NCI-H82 (cell line): ENCODE measurements at regions not wholly inside any gene's neighbourhood (a gene's known extent, or its start where the extent isn't known, plus 50 kb on each side); places are given as distances from the start of the nearest gene placed in this dataset.
A peak's percentile ranks its signal among the peaks of the same experiment; 100 is the strongest.
"Not testable (repeated sequence)": the region's sequence is repeated elsewhere in the genome, so short reads cannot be mapped to it uniquely, and the experiment has no call there.

Experiments
- DNase-seq: peaks from one replicate; lab custom pipeline; 2025; lab: John Stamatoyannopoulos, UW

DNA sequence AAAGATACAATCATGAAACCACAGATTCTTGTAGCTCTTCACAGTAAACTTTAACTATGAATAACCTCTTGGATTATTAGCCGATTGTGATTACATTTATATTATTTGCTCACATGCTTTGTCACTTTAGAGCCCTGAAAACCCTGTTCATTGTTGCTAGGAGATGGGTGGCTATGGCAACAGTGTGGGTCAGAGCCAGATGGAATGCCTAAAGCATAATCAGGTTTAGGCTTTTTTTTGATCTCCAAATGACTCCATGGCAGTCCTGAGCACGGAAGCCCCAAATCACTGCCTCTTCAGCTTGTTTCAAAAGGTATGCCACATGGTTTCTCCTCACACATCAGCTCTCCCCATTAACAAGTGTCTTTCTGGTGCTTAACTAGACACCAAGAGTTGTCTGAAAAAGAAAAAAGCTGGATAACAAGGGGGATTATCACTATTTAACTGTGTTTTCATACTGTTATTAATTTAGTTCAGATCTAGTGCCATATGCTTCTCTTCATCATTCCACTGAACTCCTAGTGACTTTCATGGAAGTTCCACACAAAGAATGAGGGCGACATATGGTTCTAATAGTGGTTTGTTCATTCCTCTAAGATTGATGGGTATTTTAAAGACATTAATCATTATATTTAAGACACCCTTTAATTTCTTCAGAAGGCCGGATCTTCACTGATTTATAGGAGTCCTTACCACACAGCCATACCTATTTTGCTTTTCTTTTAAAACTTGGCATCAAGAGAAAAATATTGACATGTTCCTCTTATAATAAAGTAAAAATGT is 88.8 kb upstream of the PAM start:
- DNase-seq = peak; percentile 93

DNA sequence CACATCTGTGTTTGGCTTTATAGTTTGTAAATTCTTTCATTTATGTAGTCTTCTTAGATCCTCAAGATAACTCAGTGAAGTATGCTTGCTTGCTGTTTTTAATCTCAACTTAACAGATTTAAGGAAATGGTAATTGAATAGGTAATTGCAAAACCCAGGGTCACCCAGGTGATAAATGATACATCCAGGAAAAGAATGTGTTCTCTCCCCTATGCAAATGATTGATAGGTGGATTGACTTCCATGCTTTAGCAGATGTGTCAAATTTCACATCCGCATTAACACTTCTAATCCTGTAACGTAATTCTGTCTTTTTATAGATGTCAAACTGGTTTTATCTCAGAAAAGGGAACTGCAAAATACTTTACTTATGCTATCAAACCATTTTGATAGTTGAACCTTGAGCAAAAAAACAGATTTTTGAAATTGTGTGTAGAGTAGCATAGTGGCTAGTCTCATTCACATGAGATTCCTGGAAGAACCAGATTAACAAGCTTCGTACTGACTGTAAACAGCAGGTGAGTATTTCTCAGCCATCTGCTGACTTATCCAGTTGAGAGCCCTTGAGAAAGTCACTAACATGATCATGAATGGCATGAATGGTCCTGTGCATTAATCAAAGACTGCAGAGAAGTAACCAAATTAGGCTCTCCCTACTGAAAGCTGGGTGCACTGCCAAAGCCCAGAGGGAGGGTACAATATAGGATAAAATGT is 86.7 kb upstream of the PAM start:
- DNase-seq = peak; percentile 92

DNA sequence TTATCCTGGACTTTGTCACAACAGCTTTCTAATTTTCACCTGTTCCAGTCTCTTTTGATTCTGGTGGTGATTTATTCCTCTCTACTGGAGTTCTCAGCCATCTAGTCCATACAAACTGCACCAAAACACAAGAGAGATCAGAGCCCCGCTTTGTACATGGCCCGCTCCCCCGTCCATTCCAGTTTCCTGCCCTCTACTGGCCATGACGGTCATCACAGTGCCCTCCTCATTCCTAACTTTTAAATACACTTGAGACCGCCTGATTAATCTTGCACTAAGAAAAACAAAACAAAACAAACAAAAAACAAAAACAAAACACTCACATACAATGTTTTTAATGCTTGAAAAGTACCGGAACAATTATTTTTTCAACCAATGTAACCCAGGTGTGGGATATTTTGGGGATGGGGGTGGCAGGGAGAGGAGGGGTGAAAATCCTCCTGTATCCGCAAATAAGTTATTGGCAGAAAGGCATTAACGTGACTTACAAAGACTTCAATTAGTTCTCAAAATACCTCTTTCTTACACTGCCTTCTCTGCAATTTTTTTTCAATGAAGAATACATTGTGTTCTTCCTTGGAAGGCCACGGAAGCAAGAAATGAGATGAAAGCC is 84.8 kb upstream of the PAM start:
- DNase-seq = peak; percentile 52

DNA sequence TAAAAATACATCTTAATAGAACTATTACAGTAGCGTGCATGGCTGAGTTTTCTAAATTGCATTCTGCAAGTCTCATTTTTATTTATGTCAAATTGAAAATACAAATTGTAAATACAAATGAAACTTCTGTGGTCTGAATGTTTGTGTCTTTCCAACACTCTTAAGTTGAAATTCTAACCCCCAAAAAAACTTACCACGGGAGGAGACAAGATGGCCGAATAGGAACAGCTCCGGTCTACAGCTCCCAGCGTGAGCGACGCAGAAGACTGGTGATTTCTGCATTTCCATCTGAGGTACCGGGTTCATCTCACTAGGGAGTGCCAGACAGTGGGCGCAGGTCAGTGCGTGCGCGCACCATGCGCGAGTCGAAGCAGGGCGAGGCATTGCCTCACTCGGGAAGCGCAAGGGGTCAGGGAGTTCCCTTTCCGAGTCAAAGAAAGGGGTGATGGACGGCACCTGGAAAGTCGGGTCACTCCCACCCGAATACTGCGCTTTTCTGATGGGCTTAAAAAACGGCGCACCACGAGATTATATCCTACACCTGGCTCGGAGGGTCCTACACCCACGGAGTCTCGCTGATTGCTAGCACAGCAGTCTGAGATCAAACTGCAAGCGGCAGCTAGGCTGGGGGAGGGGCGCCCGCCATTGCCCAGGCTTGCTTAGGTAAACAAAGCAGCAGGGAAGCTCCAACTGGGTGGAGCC is 83.9 kb upstream of the PAM start:
- DNase-seq = not testable (repeated sequence)

DNA sequence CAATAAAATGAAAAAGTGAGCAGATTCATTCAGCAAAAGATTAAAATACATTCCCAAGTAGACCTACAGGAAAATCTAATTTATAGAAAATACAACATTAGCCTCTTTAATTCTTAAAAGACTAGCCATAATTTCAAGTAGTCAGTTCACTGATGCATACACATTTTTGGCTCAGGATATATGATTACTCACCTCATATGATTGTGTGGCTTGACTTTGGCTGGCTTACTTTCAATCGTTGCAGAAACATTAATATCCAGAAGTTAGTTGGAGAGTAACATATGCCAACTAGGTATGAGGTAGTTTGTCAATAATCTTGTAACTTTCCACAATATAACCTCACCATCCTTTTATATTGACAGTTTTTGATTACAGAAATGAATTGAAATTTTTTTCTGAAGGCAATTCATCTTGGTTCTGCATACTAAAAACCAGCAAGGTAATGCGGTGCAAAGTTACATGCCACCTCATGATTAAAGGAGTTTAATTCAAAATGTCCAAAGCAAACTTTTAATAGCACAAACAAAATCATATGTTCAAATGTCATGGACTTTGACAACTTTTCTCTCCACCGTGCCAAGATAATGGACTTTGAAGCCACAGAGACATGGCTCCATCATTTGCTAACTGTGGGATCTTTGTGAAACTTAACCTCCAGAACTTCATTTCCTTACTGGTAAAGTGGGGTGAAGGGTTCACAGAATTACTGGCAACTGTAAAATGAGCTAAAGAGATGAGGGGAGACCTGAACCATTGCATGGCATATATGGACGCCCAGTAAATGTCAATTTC is 76.6 kb upstream of the PAM start:
- no peak for DNase-seq

DNA sequence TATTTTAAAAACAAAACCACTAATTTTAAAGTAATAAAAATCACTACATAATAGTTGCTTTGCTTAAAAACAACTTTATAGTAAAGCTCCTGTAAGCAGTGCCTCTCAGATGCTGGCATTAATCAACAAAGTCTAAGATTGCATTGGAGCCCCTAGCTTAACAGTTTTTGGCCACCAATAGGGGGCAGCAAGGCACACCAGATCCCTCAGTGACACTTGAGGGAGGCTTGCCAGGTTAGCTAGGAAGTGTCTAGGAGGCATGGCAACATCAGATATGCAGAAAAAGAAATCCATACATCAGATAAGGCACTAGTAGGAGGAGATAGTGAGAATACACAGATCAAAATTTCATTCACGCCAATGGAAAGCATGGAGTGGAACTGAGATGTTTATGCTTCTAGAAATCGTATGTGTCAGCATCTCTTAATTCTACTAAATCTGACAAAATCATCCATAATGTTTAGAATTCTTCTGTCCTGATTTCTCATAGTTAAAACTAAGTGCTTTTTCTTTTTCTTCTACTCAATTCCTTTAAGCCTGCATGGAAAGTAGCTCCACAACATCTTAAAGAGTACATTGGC is 73.6 kb upstream of the PAM start:
- DNase-seq = peak; percentile 82

DNA sequence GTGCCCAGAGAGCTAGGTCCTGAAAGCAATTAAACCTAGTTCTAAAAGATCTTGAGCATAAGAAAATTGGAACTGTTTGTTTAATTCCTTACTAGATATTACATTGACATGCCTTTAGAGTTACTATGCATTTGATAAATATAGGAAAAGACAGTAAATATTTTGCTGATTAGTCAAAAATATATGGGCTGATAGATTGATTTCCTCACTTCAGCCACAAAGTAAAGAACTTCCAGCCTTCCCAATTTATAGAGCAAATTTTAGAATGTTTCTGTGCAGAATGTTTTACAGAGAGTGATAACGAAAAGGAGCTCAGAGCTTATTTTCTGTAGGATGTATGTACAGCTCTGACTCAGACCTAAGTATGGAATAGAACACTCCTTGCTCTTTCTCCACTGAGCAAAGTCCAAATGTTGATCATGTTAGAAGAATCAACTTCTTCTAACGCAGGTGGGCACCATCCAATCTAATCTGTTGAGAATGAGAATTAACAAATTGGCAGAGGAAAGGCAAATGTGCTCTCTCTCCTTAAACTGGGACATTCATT is 72.9 kb upstream of the PAM start:
- DNase-seq = no peak

DNA sequence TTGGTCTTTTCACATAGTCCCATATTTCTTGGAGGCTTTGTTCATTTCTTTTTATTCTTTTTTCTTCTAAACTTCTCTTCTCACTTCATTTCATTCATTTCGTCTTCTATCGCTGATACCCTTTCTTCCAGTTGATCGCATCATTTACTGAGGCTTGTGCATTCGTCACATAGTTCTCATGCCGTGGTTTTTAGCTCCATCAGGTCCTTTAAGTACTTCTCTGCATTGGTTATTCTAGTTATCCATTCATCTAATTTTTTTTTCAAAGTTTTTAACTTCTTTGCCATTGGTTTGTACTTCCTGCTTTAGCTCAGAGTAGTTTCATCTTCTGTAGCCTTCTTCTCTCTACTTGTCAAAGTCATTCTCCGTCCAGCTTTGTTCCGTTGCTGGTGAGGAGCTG is 67.0 kb upstream of the PAM start:
- DNase-seq = not testable (repeated sequence)

DNA sequence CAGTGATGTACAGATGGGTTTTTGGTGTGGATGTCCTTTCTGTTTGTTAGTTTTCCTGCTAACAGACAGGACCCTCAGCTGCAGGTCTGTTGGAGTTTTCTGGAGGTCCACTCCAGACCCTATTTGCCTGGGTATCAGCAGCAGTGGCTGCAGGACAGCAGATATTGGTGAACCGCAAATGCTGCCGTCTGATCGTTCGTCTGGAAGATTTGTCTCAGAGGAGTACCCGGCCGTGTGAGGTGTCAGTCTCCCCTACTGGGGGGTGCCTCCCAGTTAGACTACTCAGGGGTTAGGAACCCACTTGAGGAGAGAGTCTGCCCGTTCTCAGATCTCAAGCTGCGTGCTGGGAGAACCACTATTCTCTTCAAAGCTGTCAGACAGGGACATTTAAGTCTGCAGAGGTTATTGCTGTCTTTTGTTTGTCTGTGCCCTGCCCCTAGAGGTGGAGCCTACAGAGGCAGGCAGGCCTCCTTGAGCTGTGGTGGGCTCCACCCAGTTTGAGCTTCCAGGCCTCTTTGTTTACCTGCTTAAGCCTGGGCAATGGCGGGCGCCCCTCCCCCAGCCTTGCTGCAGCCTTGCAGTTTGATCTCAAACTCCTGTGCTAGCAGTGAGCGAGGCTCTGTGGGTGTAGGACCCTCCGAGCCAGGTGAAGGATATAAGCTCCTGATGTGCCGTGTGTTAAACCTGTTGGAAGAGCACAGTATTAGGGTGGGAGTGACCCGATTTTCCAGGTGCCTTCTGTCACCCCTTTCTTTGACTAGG is 66.3 kb upstream of the PAM start:
- not testable (repeated sequence) for DNase-seq

DNA sequence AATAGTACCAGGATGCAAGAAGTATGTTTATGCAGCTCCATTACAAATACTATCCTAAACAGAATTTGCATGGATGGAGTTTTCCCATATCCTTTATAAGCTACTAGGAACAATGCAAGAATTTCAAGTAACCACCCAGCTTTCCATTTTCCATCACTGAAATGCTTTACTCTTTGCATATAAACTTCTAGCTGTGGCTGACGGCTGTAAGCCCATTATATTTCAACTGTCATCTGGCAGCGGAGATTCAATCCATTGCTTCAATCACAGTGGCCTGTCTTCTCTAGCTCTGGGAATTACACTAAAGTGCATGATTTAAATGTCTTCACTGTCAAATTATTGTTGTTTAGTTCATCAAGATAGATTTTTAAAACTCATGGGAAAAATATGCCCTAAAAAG is 64.2 kb upstream of the PAM start:
- no peak for DNase-seq

DNA sequence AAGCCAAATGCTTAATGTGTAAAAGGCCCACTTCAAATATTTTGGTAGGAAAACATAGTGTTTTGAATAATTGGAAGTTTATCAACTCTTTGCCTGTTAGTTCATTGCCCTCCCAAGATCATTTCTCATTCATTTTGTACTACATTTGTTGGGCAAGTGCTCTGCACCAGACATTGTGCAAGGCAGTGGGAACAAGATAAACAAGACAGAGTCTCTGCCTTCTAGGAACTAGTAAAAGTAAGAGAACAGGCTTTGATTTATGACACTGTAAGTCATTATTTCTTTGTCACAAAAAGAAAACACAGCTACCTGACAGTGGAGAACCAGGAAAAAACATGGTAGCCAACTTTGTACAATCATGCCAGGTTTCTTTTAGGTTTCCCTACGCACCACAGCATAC is 63.7 kb upstream of the PAM start:
- no peak for DNase-seq

DNA sequence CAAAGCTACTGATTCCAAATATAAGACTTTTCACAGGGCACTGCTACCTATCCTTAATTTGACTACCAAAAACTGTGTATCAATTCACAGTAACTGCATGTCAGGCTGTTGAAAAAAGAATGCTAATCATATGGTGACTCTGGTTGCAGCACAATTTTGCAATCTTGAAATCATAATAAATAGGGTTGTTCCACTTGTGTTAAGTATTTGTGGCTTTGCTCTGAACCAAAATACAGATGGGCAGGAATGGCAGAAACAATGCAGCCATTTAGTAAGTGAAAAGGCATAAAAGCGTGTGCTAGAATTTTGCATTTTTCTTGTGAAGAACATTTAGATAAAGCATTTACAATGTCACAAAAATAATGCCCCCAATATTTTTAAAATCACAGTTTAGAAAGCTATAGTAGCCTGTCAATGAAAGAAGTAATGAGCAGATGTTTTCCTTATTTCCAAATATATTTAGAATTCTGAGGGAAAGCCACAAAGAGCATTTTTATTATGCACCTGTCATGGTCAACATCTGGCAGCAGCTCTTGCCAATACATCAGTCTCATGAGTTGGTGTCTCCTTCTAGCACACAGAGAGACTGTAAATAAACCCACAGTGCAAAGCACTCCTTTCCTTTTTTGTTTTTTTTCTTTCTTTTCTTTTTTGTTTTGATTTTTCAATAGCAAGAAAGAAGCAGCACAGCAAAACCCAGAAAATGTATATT is 54.8 kb upstream of the PAM start:
- DNase-seq = no peak

DNA sequence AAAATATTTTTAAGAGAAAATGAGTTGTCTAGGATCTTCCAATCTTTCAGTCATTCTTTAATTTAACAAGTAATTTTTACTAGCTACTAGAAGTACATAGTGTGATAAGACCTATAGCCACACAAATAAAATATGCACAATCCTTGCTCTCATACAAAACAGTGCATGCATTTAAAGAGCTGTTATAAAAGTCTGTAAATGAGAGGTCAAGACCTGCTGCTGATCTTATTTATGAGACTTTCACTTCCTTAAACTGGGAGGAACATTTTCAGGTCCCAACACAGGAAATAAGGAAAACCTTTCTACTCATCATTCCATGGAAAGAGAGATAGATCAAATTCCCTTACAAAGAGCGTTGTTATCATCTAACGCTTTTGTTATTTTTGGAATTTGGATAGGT is 54.2 kb upstream of the PAM start:
- no peak for DNase-seq

DNA sequence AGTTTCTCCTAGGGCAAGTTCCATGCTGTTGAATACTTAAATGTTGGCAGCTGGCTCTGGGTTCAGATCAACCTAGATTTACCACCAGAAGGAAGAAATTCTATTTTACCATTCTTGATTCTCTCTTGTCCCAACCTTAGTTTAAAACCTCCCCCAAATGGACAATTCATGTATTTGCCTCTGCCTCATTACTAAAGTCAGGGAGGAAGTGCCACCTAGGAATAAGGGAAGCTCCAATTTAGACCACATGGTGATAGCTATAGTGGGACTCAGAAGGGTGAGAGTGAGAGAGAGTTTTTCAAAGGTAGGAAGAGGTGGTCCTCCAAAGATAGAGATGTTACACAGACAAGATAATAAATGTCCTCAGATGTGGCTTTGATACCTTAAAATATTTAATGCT is 53.4 kb upstream of the PAM start:
- no peak for DNase-seq
